GM21526 (cell line): ENCODE measurements at regions not wholly inside any gene's neighbourhood (a gene's known extent, or its start where the extent isn't known, plus 50 kb on each side); places are given as distances from the start of the nearest gene placed in this dataset.
"Not testable (repeated sequence)": the region's sequence is repeated elsewhere in the genome, so short reads cannot be mapped to it uniquely, and the experiment has no call there.

Source experiments
- ATAC-seq: cut with Tn5 transposase; IDR thresholded peaks from one replicate; pipeline ENCODE4 v1.9.1; 2021; ENCODE audit warnings: moderate library complexity; ENCODE audit not compliant: unreplicated experiment, low FRiP score

DNA sequence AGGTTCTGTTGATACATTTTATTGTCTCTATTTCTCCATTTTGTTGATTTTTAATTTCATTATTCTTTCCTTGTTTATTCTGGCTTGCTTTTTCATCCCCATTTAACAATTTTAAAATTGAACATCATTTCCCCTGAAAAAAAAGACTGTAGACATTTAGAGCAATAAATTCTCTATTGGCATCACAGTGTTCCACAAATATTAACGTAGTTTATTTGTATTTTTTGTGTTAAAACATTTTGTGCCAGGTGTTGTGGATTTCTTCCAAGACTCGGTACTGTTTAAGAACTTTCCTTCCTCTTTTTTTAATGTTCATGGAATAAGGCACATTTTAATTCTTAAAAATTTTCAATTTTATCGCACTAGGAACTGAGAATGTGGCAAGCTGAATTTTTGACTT is 156.1 kb upstream of the NPY start:
- ATAC-seq = no peak

DNA sequence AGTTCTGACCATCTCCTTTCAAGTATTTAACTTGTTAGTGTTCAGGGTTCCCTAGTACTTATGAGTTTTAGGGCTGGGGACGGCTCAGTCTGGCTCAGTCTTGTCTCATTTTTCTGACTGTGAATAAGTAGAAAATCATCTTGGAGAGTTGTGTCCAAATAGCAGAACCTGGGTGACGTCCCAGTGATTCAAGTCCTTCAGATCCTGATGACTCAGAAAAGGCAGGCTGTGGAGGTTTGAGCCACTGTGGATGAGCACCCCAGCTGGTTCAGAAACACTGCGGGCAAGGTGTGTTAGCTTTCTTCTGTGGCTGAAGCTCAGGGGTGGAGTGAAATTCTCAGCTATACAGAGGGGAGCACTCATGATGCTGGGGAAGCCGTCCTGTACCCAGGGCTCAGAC is 154.4 kb upstream of the NPY start:
- ATAC-seq = no peak

DNA sequence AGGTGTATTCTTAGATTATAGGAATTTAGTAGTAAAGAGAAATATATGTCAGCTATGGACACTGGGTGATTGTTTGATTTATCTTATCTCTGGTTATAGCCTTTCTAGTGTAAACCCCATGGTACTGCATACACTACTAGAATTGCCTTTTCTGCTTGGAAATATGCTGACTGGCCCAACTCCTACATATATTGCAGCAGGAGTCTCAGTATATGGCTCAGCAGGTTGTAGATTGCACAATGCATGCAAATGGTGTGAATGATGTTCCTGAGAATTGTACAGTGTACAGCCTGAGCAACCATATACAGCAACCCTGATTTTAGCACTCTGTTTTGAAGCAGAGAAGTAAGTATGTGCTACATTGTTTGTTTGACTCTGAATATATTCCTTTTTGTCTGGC is 153.4 kb upstream of the NPY start:
- ATAC-seq = no peak

DNA sequence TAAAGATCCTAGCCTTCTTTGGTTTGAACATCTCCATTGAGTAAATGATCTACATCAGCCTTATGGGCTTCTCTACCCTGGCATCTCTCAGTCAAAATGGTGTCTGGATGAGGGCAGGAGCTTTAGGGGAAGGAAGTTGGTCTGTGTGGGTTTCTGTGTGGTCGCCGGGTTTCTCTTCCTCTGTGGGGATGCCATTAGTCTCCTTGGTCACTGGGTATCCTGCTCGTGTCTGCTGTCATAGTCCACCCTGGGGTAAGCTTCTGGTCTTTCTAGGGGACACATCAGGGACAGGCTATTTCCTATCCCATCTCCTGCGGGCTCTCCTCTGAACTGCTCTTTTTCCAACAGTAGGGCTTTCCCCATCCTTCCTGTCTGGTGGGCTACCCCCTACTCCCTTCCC is 150.3 kb upstream of the NPY start:
- no peak for ATAC-seq

GRCh38 chr7:24134535-24134934 is 149.5 kb upstream of the NPY start:
- no peak for ATAC-seq

DNA sequence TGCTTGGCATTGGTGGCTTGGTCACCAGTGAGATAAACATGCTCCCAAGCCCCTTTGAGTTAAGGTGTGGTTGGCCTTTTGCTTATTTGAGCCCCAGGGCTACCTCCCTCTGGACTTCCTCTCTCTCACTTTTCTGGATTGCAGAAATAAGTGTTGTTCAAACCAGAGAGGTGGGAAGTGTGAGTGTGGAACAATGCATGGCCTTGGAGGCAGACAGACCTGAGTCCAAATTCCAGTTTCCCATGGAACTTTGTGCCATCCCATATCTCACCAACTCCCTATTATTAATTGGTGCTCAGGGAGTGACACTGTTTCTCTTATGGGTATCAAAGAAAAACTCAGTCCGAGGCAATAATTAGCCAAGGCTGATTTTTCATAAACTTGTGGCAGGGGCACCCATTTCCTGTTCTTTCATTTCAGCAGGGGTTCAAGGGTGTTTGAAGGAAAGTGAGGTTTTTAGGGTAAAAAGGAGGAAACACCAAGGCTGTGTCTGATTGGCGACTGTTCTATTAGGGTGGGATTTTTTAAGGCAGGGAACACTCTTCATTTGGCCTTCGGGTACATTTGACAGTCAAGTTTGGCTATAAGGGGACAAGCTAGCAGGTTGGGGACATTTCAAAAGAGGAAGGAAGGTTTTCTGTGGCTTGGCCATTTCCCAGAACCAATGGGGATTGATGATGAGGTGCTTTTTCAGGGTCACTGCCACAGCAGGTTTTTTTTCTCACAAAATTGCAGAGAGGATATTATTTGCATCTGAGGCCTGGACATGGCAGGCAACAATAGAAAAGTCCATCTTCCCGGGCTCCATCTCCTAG is 148.8 kb upstream of the NPY start:
- ATAC-seq = peak; percentile 45

DNA sequence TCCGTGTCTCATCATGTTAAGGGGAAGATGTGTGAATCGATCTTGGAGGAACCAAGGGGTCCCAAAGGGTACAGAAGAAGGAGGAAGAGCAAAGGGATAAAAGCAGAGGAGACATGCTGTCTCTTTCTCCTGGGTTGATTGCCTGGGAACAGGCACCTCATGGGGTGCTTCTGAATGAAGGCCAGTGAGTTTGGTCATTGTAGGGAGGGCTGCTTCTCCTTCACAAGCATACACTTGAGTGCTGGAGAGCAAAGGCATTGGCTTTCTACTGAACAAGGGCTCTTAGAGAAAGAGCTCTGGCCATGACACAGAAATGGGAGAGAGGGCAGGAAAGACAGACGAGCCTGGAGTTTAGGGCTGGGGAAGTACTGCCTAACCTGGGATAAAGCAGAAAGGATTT is 146.7 kb upstream of the NPY start:
- no peak for ATAC-seq

GRCh38 chr7:24138343-24138742 is 145.6 kb upstream of the NPY start:
- ATAC-seq = no peak

DNA sequence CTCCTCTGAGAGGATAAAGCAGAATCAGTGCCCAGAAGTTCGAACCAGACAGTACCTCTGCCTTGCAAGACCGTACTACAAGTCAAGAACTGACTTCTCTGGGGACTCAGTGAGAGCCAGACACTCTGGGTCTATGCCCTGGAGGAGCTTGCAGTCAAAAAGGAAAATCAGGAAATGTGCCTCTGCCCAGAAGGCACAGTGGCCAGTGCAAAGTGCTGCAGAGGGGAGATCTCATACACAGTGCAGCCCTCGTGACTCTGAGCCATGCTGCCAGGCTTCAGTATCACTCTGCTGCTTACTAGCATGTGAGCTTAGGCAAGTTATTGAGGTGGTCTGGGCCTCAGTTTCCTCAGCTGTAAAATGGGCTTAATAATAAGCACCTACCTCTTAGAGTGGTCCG is 144.0 kb upstream of the NPY start:
- no peak for ATAC-seq

GRCh38 chr7:24141874-24142509 is 142.0 kb upstream of the NPY start:
- ATAC-seq = no peak

GRCh38 chr7:24143547-24143946 is 140.4 kb upstream of the NPY start:
- no peak for ATAC-seq

DNA sequence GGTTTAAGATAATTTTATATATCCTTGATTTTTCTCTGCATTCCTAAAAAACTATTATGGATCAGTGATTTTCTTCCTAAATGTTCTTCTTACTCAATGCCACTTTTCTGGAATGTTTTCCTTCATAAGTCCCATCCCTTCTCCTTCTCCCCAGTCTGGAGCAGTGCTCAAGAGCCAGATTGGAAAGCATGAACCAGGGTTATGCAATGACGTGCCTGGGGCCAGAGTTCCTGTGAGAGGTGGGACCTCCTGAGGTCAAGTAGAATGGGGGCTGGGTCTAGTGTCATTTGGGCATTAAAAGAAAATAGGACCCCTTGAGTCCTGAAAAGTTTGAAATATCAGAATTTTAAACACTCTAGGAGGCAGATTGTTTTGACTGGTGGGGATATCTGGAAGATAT is 132.0 kb upstream of the NPY start:
- no peak for ATAC-seq

- no peak for ATAC-seq
These were observed 131.6 kb upstream of the NPY start for GRCh38 chr7:24152356-24152755.

GRCh38 chr7:24152877-24153472 is 131.0 kb upstream of the NPY start:
- no peak for ATAC-seq

DNA sequence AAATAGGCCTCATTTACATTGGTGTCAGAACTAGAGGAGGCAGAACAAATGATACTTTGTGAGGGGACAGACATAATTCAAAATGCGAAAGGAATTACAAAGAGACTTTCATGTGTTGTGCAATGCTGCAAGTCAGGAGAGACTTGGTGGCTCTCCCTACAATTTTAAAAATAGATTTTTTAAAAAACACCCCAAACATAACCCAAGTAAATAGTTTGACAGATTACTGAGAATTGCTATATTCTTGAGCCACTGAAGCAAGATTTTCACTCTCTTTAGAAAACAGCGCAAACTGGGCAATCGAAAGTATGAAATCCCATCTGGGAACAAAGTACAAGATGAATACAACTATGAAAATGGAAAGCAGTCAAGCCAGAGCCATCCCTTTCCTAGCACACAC is 126.3 kb upstream of the NPY start:
- ATAC-seq = no peak

GRCh38 chr7:24158975-24159374 is 125.0 kb upstream of the NPY start:
- ATAC-seq = no peak

GRCh38 chr7:24164401-24164800 is 119.6 kb upstream of the NPY start:
- ATAC-seq = no peak

- ATAC-seq = no peak
These were observed 114.8 kb upstream of the NPY start for GRCh38 chr7:24169077-24169624.

- not testable (repeated sequence) for ATAC-seq
These were observed 112.0 kb upstream of the NPY start for GRCh38 chr7:24171951-24172350.

GRCh38 chr7:24172856-24173255 is 111.1 kb upstream of the NPY start:
- ATAC-seq = no peak

GRCh38 chr7:24175603-24176002 is 108.4 kb upstream of the NPY start:
- ATAC-seq = no peak
